T-helper 1 cell treated with Interleukin-12 subunit alpha and Interleukin-12 subunit beta and Interleukin-4 antibody, amounts not matched to agents 30 ng/mL and 1 ng/mL, for 36 hours (primary cell): ENCODE measurements at regions not wholly inside any gene's neighbourhood (a gene's known extent, or its start where the extent isn't known, plus 50 kb on each side); places are given as distances from the start of the nearest gene placed in this dataset.

ENCODE experiments used
- intact Hi-C: fragments of 100-400 bp; cut with micrococcal nuclease; formaldehyde crosslinking; loops from one replicate; pipeline ENCODE4 v1.15.1; 2024

DNA sequence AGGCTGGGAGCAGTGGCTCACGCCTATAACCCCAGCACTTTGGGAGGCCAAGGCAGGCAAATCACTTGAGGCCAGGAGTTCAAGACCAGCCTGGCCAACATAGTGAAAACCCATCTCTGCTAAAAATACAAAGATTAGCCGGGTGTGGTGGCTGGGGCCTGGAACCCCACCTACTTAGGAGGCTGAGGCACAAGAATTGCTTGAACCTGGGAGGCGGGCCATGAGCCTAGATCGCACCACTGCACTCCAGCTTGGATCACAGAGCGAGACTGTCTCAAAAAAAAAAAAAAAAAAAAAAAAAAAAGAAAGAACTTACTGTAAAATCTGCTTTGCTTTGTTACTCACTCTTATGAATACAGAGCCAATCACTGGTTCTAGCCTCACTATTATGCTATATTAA is 166.4 kb upstream of the TMCC3 start:
- intact Hi-C loops, result loop anchor here (5.0 kb wide), 1 partner anchor 1749 kb away; no protein-coding TSS in a partner anchor

- intact Hi-C loops, result loop anchor here (5.0 kb wide), 1 partner anchor 1749 kb away; no protein-coding TSS in a partner anchor
Observed at GRCh38 chr12:94815958-94816357, 165.6 kb upstream of the TMCC3 start.

- intact Hi-C loops, result loop anchor here (5.0 kb wide), 1 partner anchor 1748 kb away; no protein-coding TSS in a partner anchor
Observed at GRCh38 chr12:94815450-94815849, 165.1 kb upstream of the TMCC3 start.

DNA sequence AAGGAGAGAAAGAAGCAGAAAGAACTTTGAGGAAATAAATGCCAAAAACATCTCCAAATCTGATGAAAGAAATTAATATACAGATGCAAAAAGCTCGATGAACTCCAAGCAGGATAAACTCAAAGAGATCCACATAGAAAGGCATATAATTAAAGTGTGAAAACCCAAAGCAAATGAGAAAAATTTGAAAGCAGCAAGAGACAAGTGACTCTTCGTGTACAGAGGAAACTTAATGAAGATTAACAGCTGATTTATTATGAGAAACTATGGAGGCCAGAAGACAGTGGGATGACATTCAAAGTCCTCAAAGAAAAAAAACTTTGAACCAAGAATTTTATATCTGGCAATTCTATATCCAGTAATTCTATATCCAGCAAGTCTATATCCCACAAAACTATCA is 163.0 kb upstream of the TMCC3 start:
- intact Hi-C loops, result no loop called here

GRCh38 chr12:94812345-94812744 is 162.0 kb upstream of the TMCC3 start:
- intact Hi-C loops, result no loop called here

GRCh38 chr12:94811611-94812010 is 161.3 kb upstream of the TMCC3 start:
- intact Hi-C loops, result no loop called here

DNA sequence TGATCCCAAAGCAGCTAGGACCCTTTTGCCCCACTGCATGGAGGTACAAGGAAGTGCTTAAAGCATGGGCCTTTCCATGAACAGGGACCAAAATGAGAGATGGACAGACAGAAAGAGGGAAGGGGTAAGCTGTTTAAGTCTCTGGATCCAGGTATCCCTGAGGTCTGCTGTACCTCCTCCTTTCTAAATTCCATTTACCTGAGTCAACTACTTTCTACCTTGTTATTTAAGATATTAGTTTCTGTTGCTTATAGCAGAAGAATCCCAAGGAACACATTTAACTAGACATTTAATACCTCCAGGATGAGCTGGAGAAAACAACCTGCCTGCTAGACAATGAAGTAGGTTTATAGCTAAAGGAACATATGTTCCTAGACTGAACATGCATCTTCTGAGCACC is 157.6 kb upstream of the TMCC3 start:
- intact Hi-C loops, result no loop called here

- intact Hi-C loops, result no loop called here
Observed at GRCh38 chr12:94806617-94807016, 156.3 kb upstream of the TMCC3 start.

- intact Hi-C loops, result no loop called here
Observed at GRCh38 chr12:94805749-94806529, 155.6 kb upstream of the TMCC3 start.

DNA sequence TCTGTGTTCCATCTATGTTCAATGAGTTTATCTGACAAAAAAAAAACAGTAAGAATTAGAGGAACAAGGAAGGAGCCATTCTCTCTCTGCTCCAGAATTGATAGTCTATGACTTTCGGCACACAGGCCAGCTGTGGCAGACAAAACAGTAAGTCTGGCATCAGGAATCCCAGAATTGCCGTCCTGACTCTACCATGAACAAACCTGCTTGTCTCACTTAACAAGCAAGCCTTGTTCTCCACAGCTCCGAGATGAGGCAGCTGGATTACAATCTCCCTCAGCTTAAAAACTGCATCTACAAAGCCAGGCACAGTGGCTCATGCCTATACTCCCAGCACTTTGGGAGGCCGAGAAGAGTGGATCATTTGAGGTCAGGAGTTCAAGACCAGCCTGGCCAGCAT is 153.6 kb upstream of the TMCC3 start:
- intact Hi-C loops, result no loop called here

DNA sequence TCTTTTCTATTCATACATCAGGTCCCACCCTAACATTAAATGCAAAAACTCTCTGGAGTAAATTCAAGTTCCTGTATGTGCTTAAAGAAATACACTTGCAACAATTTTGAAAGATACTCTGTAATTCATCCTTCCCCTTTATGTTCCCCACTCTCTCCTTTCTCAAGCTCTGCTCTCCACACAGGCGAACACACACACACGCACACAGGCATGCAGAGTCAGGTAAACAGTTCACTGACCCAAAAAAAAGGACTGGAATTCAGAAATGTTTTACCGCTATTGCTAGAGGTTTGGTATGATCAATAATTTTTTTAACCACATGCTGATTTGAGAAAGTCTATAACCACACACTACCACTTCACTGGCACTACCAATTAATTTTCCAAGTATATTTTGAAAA is 152.4 kb upstream of the TMCC3 start:
- intact Hi-C loops, result no loop called here

GRCh38 chr12:94801745-94802144 is 151.4 kb upstream of the TMCC3 start:
- intact Hi-C loops, result no loop called here

DNA sequence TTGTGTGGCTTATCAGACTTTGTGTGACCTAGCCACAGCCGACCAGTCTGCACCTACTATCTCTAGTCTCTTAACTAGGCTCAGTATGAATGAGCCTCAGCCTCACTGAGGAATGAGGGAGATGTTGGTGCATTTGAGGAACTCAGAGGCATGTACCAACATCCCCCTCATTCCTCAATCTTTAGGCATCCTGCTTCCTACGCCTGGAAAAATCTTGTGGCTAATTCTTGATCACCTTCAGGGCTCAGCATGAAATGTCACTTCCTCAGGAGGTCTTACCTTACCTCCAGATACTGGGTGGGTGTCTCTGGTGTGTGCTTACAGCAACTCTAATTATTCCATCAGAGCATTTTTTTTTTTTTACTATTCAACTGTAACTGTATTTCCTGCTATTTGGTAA is 148.8 kb upstream of the TMCC3 start:
- intact Hi-C loops, result no loop called here

DNA sequence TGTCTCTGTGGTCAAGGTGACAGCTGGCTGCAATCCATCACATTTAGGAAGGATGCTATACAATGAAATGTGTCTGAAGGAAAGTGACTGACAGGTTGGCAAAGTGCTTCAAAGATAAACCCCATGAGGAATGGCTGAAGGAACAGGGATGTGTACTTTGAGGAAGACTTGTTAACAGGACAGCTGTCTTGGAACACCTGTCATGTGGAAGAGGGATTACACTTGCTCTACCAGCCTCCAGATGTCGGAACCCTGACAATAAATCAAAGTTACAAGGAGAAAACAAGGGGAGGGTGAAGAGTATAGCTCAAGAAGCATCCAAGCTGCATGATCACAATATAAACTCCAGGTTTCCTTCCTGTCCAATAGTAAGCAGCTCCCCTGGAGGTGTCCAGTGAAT is 147.8 kb upstream of the TMCC3 start:
- intact Hi-C loops, result no loop called here

DNA sequence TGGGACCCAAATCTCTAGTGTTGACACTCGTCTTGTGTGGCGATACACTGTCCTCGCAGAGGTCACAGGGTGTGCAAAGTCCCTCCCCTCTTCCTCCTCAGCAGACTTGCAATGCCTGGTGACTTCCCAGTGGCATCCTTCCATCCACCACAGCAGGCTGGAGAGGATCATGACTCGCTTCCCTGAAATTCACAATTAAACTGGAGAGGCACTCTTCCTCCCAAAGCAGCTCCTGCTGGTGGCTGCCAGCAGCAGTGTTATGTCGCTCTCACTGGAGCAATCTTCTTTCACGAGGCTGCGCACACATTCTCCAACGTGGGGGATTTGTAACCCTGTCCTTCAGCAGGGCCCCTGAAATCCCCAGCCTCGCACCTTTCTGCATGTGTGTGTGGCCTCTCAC is 145.2 kb upstream of the TMCC3 start:
- intact Hi-C loops, result no loop called here

DNA sequence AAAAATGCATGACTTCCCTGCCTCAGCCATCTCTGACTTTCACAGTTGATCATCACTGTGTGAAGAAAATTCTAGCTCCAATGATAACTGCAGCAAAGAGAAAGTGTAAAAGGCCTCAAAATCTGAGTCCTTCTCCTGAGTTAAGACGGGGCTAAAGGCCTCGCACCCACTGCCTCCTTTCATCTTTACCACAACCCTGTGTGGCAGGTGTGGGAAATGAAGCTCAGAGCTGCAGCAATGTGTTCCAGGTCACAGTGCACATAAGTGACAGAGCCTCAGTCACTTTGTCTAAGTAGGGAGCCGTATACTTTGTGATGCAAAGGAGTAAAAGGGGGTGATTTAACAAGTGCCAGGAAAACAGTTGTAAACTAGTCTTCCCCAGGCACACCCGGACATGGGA is 144.7 kb upstream of the TMCC3 start:
- intact Hi-C loops, result no loop called here

DNA sequence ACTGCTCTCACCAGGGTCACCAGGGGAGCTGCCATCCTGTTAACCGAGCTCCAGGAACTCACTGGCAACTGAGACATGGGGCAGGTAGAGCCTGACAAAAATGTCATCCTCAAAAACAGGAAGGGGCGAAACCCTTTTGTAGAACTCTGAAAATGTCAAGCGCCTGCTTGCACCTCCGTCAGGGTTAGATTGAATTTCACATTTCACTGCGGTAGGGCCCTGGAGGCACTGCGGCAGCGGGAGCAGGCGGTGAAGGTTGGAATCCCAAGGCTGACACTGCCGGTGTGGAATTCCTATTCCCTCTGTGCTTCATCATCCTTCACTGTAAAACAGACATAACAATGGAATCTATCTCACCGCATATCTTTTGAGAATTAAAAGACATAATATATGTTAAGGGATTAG is 142.8 kb upstream of the TMCC3 start:
- intact Hi-C loops, result no loop called here

DNA sequence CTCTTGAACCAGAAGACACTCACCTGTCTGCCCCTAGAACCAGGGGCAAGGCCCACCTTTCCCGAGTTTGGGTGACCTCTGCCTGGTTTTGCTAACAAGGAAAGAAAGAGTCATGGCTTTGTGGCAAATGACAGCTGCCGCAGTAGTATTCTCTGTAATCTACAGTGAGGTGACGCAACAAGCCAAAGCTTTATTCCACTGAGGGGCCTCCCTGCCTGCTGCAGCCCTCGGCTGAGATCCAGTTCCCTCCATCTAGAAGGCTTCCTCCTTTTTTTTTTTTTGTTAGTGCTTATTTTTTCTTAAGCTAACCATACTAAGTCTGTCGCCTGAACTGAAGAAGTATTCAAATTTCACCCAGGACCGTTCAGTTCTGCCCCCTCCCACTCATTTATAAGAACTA is 142.3 kb upstream of the TMCC3 start:
- intact Hi-C loops, result no loop called here

- intact Hi-C loops, result no loop called here
Observed at GRCh38 chr12:94791933-94792332, 141.6 kb upstream of the TMCC3 start.

DNA sequence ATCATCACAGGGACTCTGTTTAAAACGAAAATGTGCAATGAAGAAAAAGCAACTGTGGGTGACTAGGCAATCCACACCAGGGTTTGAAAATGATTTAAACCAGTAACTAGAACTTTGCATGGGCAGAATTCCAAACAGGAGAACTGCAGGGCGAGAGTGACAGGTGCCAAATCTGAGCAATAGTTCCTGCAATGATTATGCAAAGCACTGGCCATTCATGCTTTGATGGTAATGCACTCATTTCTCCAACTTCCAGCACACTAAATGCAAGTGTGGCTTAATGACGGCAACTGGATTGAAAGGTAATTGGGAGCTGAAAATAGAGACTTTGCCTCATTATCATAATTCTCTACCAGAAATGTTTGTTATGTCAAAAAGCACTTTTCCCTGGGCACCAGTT is 140.5 kb upstream of the TMCC3 start:
- intact Hi-C loops, result no loop called here

- intact Hi-C loops, result no loop called here
Observed at GRCh38 chr12:94790370-94790769, 140.0 kb upstream of the TMCC3 start.

DNA sequence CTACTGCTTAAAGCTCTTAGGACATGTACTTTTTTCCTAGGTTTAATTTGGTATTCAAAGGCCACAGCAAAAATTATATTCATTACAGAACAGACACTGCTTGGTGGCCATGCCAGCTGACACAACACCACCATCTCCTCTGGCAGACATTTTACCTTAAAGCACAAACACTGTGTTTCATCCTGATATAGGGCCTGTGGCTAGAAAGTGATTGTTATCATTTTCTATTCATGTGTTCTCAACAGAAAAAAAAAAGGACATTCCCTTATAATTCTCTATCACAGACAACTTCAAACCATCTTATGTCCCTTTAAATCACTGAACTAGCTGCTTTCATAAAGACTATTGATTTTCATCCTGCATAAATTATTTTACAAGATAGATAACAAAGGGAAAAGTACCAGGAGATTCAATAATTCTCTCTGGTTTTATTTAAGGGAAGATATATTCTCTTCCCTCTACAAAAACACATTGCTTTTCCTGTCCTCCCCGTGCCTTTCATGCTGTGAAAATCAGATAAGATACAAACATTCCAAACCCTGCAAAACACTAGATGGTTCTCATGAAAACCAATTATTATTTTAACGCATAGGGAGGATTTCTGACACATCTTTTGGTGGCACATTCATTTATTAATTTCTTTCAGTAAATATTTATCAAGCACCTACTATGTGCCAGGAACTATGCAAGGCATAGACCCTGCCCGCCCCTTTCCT is 139.3 kb upstream of the TMCC3 start:
- intact Hi-C loops, result no loop called here

GRCh38 chr12:94788298-94788697 is 137.9 kb upstream of the TMCC3 start:
- intact Hi-C loops, result no loop called here
